Mesodermal cell (in vitro differentiated cells): ENCODE measurements at regions not wholly inside any gene's neighbourhood (a gene's known extent, or its start where the extent isn't known, plus 50 kb on each side); places are given as distances from the start of the nearest gene placed in this dataset.

Experiments used
- H3K27ac ChIP-seq: 2 replicates; pipeline ENCODE4 v1.7.0; 2013; ENCODE audit warnings: mild to moderate bottlenecking, low read depth, low read length, moderate library complexity; ENCODE audit not compliant: severe bottlenecking
- H3K36me3 ChIP-seq: 2 replicates; pipeline ENCODE4 v1.7.1; 2013; ENCODE audit warnings: mild to moderate bottlenecking, low read length, moderate library complexity; ENCODE audit not compliant: control insufficient read depth, insufficient read depth
- H3K4me1 ChIP-seq: one replicate; pipeline ENCODE4 v1.7.1; 2013; ENCODE audit warnings: mild to moderate bottlenecking, low read length; ENCODE audit not compliant: insufficient read depth, control insufficient read depth, poor library complexity, severe bottlenecking
- H3K4me3 ChIP-seq: 2 replicates; pipeline ENCODE4 v1.7.0; 2013; ENCODE audit warnings: low read length, control low read depth, mild to moderate bottlenecking; ENCODE audit not compliant: insufficient read depth, poor library complexity, severe bottlenecking; ENCODE audit errors: extremely low read depth
- H3K9me3 ChIP-seq: 2 replicates; pipeline ENCODE4 v1.7.1; 2013; ENCODE audit warnings: mild to moderate bottlenecking, low read length, moderate library complexity; ENCODE audit not compliant: control insufficient read depth
- WGBS, 2 experiments: methylation state at CpG; one replicate each; pipeline ENCODE4 v1.1.5; 2013; ENCODE audit warnings: missing lambda C conversion rate in 2 of 2; ENCODE audit not compliant: insufficient coverage in 2 of 2; 5-methylcytosine and 5-hydroxymethylcytosine counted together

GRCh38 chr15:62795171-62795570, 247.4 kb upstream of the TPM1 start:
- H3K9me3 ChIP-seq, result no peaks in the 10 kb centered on the region
- H3K4me1 ChIP-seq, result peaks cover 34% of the 10 kb centered on the region
- 93 to 95% methylated on average over 7 to 10 of the region's 13 CpGs for WGBS, 2 experiments
- H3K36me3 ChIP-seq, result peaks cover 3% of the 10 kb centered on the region
- H3K27ac ChIP-seq, result no peak overlapping the region
- H3K4me3 ChIP-seq, result no peak overlapping the region

- Histone ChIP-seq H3K4me3 (no peak overlapping the region), H3K36me3 (peaks cover 3% of the 10 kb centered on the region), H3K9me3 (no peaks in the 10 kb centered on the region), H3K4me1 (peaks cover 29% of the 10 kb centered on the region), H3K27ac (no peak overlapping the region)
- WGBS, 2 experiments, result 92 to 97% methylated on average over 17 to 18 of the region's 20 CpGs
Measured at GRCh38 chr15:62795700-62796695, 246.5 kb upstream of the TPM1 start.

DNA sequence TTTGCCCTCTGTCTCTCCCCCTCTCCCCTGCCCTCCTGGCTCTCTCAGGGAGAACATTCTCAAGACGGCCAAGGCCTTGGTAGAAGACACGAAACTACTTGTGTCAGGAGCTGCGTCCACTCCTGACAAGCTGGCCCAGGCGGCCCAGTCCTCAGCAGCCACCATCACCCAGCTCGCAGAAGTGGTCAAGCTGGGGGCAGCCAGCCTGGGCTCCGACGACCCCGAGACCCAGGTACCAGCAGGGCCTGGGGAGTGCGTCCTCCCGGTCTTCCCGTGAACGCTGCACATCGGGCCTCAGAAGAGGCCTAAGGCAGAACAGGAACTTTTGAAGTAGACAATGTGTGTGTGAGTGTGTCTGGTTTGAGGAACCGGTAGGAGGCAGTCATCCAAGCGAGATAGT, 245.4 kb upstream of the TPM1 start:
- 93 to 95% methylated on average over 11 to 12 of the region's 15 CpGs for WGBS, 2 experiments
- Histone ChIP-seq H3K4me3 (no peak overlapping the region), H3K9me3 (no peaks in the 10 kb centered on the region), H3K36me3 (peaks cover 3% of the 10 kb centered on the region), H3K27ac (no peak overlapping the region), H3K4me1 (peaks cover 22% of the 10 kb centered on the region)

- no peaks in the 10 kb centered on the region for H3K9me3 ChIP-seq
- no peak overlapping the region for H3K4me3 ChIP-seq
- WGBS, 2 experiments, result 83 to 94% methylated on average over 5 of the region's 5 CpGs
- H3K27ac ChIP-seq, result no peak overlapping the region
- H3K36me3 ChIP-seq, result peaks cover 3% of the 10 kb centered on the region
- peaks cover 14% of the 10 kb centered on the region for H3K4me1 ChIP-seq
Measured at GRCh38 chr15:62798536-62798935, 244.0 kb upstream of the TPM1 start.

GRCh38 chr15:62799037-62799436, 243.5 kb upstream of the TPM1 start:
- Histone ChIP-seq H3K36me3 (peaks cover 3% of the 10 kb centered on the region), H3K4me3 (no peak overlapping the region), H3K27ac (no peak overlapping the region), H3K4me1 (peaks cover 14% of the 10 kb centered on the region), H3K9me3 (no peaks in the 10 kb centered on the region)
- 95% methylated on average over 5 of the region's 6 CpGs for WGBS, 2 experiments

GRCh38 chr15:62799919-62800318, 242.6 kb upstream of the TPM1 start:
- Histone ChIP-seq H3K9me3 (no peaks in the 10 kb centered on the region), H3K4me1 (peaks cover 10% of the 10 kb centered on the region), H3K36me3 (peaks cover 9% of the 10 kb centered on the region), H3K4me3 (no peak overlapping the region), H3K27ac (no peak overlapping the region)
- 87 to 92% methylated on average over 3 of the region's 3 CpGs for WGBS, 2 experiments

- Histone ChIP-seq H3K9me3 (no peaks in the 10 kb centered on the region), H3K27ac (no peak overlapping the region), H3K4me3 (no peak overlapping the region), H3K36me3 (peaks cover 12% of the 10 kb centered on the region), H3K4me1 (peaks cover 12% of the 10 kb centered on the region)
- WGBS, 2 experiments, result no CpG with 5 or more reads among the region's 2 CpGs
Measured at GRCh38 chr15:62802612-62803011, 239.9 kb upstream of the TPM1 start.

DNA sequence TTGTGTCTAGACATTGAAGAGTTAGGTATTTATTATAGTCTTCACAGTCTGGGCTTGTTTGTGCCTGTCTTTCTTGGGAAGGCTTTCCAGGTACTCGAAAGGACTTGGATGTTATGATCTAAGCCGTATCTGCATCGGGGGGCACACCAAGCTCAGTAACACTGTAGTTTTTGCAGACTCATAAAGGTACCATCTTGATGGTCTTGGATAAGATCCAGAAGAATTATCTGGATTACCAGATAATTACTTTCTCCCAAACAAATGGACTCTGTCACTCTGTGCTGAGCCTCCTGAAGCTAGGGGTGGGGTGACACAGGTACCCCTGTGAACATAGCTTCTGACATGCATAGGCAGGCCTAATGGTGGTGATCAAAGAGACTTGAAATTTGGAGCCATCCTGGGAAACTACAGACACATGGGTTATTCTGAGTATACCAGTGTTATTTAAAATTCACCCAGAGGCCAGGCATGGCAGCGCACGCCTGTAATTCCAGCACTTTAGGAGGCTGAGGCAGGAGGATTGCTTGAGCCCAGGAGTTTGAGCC, 238.6 kb upstream of the TPM1 start:
- H3K4me3 ChIP-seq, result no peak overlapping the region
- H3K9me3 ChIP-seq, result no peaks in the 10 kb centered on the region
- H3K27ac ChIP-seq, result no peak overlapping the region
- peaks cover 9% of the 10 kb centered on the region for H3K4me1 ChIP-seq
- peaks cover 12% of the 10 kb centered on the region for H3K36me3 ChIP-seq
- 98 to 100% methylated on average over 3 to 5 of the region's 5 CpGs for WGBS, 2 experiments

GRCh38 chr15:62805502-62805901, 237.0 kb upstream of the TPM1 start:
- Histone ChIP-seq H3K4me3 (no peak overlapping the region), H3K9me3 (no peaks in the 10 kb centered on the region), H3K36me3 (peaks cover 14% of the 10 kb centered on the region), H3K4me1 (peaks cover 19% of the 10 kb centered on the region), H3K27ac (no peak overlapping the region)
- 94 to 97% methylated on average over 8 to 9 of the region's 9 CpGs for WGBS, 2 experiments

DNA sequence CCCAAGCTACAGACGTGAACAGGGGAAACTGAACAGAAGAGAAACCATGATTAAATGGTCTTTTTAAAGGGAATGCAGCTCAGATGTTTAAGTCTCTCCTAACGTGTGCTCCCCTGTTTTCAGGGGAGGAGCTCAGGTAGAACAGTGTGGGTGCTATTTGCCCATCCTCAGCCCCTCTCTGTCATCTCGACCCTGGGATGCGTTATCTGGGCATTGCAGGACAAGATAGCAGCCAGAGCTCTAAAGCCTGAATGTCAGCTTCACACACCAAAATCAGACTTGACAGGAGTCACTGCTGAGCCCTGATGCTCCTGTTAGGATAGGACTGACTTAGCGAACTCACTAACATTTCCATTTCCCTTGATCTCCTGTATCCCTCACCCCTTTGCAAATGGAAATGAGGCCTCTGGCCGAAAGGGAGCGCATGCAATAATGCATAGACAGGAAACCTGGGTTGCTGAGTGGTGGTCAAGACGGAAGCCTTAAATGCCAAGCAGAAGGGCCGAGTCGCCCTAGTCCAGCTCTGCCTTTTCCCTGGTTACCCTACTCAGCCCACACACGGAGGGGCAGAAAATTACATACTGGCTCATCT, 234.9 kb upstream of the TPM1 start:
- H3K9me3 ChIP-seq, result no peaks in the 10 kb centered on the region
- peaks cover 23% of the 10 kb centered on the region for H3K4me1 ChIP-seq
- H3K36me3 ChIP-seq, result peaks cover 16% of the 10 kb centered on the region
- H3K4me3 ChIP-seq, result no peak overlapping the region
- H3K27ac ChIP-seq, result no peak overlapping the region
- 69 to 73% methylated on average over 7 to 9 of the region's 11 CpGs for WGBS, 2 experiments
